ENCODE measurements at regions not wholly inside any gene's neighbourhood (a gene's known extent, or its start where the extent isn't known, plus 50 kb on each side); places are given as distances from the start of the nearest gene placed in this dataset.

DNA sequence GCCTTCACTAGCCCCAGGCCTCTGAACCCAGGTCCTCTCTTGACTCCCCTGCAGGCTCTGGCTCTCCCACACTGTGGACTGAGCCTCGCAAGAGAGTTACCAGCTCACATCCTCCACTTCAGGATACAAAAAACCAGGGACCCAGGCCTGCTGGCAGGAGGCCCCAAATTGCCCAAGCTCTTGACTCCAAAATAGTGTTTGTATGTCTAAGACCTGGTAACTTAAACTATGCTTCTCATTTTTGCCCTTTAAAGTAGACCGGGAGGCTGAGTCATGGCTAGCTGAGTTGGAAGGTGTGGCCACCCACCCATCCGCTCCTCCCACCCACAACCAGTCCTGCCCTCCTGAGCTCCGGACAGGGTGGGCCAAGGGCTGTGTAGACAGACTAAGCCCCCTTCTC is 250.0 kb downstream of the SOX9 start:
- Histone ChIP-seq H3K4me2 (peak overlapping the region; percentile 59), H3K4me1 (peaks cover 23% of the 10 kb centered on the region), H3K4me3 (no peak overlapping the region), H3K27ac (peak overlapping the region; percentile 64 to 82), H3K9me3 (no peaks in the 10 kb centered on the region)
- ATAC-seq: peak; percentile 71 to 85; a peak in 5 of 6 replicates
- WGBS (ENCODE audit: missing lambda C conversion rate): 30% methylated on average over 4 of the region's 4 CpGs
- FAIRE-seq: no peak
- ChIA-PET POLR2A (no interaction called here), CTCF (interaction anchor here (0.9 to 2.0 kb wide), 2 partner anchors 10 to 75 kb away, joined by 4 to 6 read pairs; no protein-coding TSS in a partner anchor)
- peak; percentile 54 to 60 for DNase-seq (ENCODE audit: low read depth in 1 of 2, low spot score in 1 of 2)
- TF ChIP-seq FOXS1 (CRISPR knock-in tag; IDR thresholded peaks at IDR 0.05): no peak

DNA sequence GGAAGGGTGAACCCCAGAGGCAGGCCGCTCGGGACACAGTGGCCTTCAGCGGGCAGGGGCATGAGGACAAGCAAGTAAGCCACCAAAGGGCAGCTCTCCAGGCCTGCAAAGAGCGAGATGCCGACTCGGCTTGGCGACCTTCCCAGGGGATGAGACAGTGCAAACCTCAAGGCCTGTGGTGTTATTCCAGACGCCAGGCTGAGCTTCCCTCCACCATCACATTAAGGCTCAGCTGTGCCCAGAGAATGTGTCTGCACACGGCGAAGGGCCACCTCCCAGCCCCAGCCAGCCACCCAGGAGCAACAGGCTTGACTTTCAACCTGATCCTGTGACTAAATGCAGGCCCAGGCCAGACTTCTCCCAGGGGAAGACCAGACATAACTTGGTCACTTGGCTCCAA is 251.4 kb downstream of the SOX9 start:
- ChIA-PET CTCF (no interaction called here), POLR2A (no interaction called here)
- H3K9me3 ChIP-seq: no peaks in the 10 kb centered on the region
- ATAC-seq (peak; percentile 15 to 25; a peak in 3 of 6 replicates), DNase-seq (ENCODE audit: low read depth in 1 of 2, low spot score in 1 of 2) (no peak), FAIRE-seq (no peak)
- H3K27ac ChIP-seq: peak overlapping the region; percentile 24 to 82; a peak in 4 of 6 replicates
- no peak overlapping the region for H3K4me3 ChIP-seq
- WGBS (ENCODE audit: missing lambda C conversion rate): 87% methylated on average over 10 of the region's 10 CpGs
- TF ChIP-seq CEBPB (IDR thresholded peaks at IDR 0.05): no peak
- TF ChIP-seq JUN (IDR thresholded peaks at IDR 0.05): no peak
- TF ChIP-seq SREBF2 (IDR thresholded peaks at IDR 0.05): no peak
- no peak for TF ChIP-seq BHLHE40 (IDR thresholded peaks at IDR 0.05; ENCODE audit: low read depth, low read length)
- TF ChIP-seq MAFK (IDR thresholded peaks at IDR 0.05; ENCODE audit: partially characterized antibody): no peak
- TF ChIP-seq HEYL (CRISPR knock-in tag; IDR thresholded peaks at IDR 0.05): no peak
- H3K4me2 ChIP-seq: no peak overlapping the region
- peaks cover 23% of the 10 kb centered on the region for H3K4me1 ChIP-seq

DNA sequence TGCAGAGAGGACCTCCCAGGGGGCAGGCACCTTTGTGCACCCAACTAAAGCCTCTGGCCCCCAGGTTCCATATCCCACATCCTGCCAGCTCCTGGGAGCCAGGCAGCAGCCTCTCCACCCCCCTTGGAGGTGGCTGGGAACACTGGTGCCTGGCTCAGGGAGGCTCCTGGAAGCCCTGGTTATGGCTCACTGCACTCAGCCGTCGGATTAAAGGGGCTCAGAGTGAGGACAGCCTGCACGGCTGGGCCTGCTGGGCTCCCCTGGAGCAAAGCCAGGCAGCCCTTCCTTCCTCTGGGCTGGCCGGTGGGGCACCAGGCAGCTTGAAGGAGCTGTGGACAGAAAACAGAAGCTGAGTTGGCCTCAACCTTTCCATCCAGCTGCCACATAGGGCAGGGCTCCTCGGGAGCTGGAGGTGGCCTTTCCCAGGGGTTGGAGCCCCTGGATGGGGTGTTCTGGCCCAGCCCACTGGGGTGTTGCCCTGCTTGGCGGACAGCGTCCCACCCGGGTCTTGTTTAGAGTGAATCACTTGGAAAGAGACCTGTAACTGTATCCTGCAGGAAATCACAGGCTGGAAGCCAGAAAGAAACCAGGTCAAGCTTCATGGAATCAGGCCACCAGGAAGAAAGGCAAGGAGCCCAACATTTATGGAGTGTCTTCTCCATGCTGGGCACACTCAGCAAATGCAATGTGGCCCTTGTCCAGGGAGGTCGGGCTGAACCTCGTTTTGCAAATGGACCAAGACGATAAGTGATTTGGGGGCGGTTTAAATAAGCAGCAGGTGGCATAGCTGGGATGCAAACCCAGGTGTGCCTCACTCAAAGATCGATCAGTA is 253.3 kb downstream of the SOX9 start:
- TF ChIP-seq MYC (IDR thresholded peaks at IDR 0.05; ENCODE audit: borderline replicate concordance, low read length) (no peak), HEYL (CRISPR knock-in tag; IDR thresholded peaks at IDR 0.05) (no peak), GATA3 (IDR thresholded peaks at IDR 0.05; ENCODE audit: borderline replicate concordance) (no peak), FOSB (CRISPR knock-in tag; IDR thresholded peaks at IDR 0.05) (no peak), CEBPB (IDR thresholded peaks at IDR 0.05) (no peak), EP300 (IDR thresholded peaks at IDR 0.05) (no peak), FOSL2 (IDR thresholded peaks at IDR 0.05) (no peak), FOSL2 (CRISPR knock-in tag; IDR thresholded peaks at IDR 0.05) (no peak), ZFP36 (IDR thresholded peaks at IDR 0.05; ENCODE audit: borderline replicate concordance, partially characterized antibody) (no peak), POLR2A (IDR thresholded peaks at IDR 0.05; ENCODE audit: low read length) (no peak), CHD2 (IDR thresholded peaks at IDR 0.05; ENCODE audit: low read length, partially characterized antibody) (no peak), HOXB13 (CRISPR knock-in tag; IDR thresholded peaks at IDR 0.05; ENCODE audit: low read depth) (no peak), HDAC2 (IDR thresholded peaks at IDR 0.05) (no peak)
- TF ChIP-seq, protein P1, sequence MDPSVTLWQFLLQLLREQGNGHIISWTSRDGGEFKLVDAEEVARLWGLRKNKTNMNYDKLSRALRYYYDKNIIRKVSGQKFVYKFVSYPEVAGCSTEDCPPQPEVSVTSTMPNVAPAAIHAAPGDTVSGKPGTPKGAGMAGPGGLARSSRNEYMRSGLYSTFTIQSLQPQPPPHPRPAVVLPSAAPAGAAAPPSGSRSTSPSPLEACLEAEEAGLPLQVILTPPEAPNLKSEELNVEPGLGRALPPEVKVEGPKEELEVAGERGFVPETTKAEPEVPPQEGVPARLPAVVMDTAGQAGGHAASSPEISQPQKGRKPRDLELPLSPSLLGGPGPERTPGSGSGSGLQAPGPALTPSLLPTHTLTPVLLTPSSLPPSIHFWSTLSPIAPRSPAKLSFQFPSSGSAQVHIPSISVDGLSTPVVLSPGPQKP (IDR thresholded peaks at IDR 0.05; ENCODE audit: low read depth, low read length): no peak
- TF ChIP-seq, protein P2, sequence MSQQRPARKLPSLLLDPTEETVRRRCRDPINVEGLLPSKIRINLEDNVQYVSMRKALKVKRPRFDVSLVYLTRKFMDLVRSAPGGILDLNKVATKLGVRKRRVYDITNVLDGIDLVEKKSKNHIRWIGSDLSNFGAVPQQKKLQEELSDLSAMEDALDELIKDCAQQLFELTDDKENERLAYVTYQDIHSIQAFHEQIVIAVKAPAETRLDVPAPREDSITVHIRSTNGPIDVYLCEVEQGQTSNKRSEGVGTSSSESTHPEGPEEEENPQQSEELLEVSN (IDR thresholded peaks at IDR 0.05; ENCODE audit: borderline replicate concordance, low read depth): no peak
- TF ChIP-seq, protein P3, sequence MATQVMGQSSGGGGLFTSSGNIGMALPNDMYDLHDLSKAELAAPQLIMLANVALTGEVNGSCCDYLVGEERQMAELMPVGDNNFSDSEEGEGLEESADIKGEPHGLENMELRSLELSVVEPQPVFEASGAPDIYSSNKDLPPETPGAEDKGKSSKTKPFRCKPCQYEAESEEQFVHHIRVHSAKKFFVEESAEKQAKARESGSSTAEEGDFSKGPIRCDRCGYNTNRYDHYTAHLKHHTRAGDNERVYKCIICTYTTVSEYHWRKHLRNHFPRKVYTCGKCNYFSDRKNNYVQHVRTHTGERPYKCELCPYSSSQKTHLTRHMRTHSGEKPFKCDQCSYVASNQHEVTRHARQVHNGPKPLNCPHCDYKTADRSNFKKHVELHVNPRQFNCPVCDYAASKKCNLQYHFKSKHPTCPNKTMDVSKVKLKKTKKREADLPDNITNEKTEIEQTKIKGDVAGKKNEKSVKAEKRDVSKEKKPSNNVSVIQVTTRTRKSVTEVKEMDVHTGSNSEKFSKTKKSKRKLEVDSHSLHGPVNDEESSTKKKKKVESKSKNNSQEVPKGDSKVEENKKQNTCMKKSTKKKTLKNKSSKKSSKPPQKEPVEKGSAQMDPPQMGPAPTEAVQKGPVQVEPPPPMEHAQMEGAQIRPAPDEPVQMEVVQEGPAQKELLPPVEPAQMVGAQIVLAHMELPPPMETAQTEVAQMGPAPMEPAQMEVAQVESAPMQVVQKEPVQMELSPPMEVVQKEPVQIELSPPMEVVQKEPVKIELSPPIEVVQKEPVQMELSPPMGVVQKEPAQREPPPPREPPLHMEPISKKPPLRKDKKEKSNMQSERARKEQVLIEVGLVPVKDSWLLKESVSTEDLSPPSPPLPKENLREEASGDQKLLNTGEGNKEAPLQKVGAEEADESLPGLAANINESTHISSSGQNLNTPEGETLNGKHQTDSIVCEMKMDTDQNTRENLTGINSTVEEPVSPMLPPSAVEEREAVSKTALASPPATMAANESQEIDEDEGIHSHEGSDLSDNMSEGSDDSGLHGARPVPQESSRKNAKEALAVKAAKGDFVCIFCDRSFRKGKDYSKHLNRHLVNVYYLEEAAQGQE (IDR thresholded peaks at IDR 0.05): no peak
- TF ChIP-seq, protein P4, sequence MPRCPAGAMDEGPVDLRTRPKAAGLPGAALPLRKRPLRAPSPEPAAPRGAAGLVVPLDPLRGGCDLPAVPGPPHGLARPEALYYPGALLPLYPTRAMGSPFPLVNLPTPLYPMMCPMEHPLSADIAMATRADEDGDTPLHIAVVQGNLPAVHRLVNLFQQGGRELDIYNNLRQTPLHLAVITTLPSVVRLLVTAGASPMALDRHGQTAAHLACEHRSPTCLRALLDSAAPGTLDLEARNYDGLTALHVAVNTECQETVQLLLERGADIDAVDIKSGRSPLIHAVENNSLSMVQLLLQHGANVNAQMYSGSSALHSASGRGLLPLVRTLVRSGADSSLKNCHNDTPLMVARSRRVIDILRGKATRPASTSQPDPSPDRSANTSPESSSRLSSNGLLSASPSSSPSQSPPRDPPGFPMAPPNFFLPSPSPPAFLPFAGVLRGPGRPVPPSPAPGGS (IDR thresholded peaks at IDR 0.05): no peak
- TF ChIP-seq, protein P5, sequence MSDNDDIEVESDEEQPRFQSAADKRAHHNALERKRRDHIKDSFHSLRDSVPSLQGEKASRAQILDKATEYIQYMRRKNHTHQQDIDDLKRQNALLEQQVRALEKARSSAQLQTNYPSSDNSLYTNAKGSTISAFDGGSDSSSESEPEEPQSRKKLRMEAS (IDR thresholded peaks at IDR 0.05): no peak
- WGBS (ENCODE audit: missing lambda C conversion rate): 79% methylated on average over 12 of the region's 13 CpGs
- Histone ChIP-seq H3K27ac (peak overlapping the region in 1 of 2 experiments; percentile 55; a peak in 3 of 6 replicates), H3K4me3 (no peak overlapping the region), H3K9me3 (no peaks in the 10 kb centered on the region), H3K4me1 (peaks cover 23% of the 10 kb centered on the region), H3K4me2 (no peak overlapping the region)
- no peak for DNase-seq (ENCODE audit: low read depth in 1 of 2, low spot score in 1 of 2)
- ATAC-seq: no peak
- ChIA-PET POLR2A (no interaction called here), CTCF (interaction anchor here (0.6 to 1.5 kb wide), 8 partner anchors 9 to 785 kb away, joined by 3 to 5 read pairs (median 3); no protein-coding TSS in a partner anchor)
- FAIRE-seq: no peak
